ENCODE measurements at regions not wholly inside any gene's neighbourhood (a gene's known extent, or its start where the extent isn't known, plus 50 kb on each side); places are given as distances from the start of the nearest gene placed in this dataset.

DNA sequence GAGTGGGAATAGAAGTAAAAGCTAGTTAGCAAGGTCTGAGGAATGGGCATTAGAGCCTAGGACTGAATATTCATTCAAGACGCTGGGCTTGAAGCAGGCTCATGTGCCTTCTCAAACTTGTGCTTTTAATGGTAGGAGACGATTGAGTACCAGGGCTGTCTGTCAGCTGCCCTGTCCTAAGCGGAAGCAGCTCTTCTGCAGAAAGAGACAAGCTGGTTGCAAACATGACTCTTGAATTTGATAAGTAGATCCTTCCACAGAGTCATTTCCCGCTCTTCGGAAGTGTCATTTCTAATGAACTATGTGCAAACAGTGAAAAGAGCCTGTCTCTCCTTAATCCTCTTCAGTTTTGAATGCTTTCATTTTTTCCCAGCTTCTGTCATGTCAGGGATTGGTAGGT lies 176.4 kb downstream of the TFAP2B start:
- H3K4me3 ChIP-seq (ENCODE audit: low read length): no peak overlapping the region
- no peaks in the 10 kb centered on the region for H3K9me3 ChIP-seq (ENCODE audit: low read length)
- no peaks in the 10 kb centered on the region for H3K36me3 ChIP-seq (ENCODE audit: insufficient read depth, low read length)
- no peak overlapping the region for H3K4me2 ChIP-seq (ENCODE audit: low read length)
- no peaks in the 10 kb centered on the region for H3K27me3 ChIP-seq (ENCODE audit: insufficient read depth, low read depth, low read length)
- H3F3A ChIP-seq (ENCODE audit: insufficient read depth, low read length, poor library complexity, severe bottlenecking): no peaks in the 10 kb centered on the region
- no peak overlapping the region for H2AFZ ChIP-seq (ENCODE audit: low read depth, low read length)
- no peak overlapping the region for H3K9ac ChIP-seq (ENCODE audit: low read length)
- no peak overlapping the region for H3K27ac ChIP-seq (ENCODE audit: low read length)
- TF ChIP-seq, protein P1, sequence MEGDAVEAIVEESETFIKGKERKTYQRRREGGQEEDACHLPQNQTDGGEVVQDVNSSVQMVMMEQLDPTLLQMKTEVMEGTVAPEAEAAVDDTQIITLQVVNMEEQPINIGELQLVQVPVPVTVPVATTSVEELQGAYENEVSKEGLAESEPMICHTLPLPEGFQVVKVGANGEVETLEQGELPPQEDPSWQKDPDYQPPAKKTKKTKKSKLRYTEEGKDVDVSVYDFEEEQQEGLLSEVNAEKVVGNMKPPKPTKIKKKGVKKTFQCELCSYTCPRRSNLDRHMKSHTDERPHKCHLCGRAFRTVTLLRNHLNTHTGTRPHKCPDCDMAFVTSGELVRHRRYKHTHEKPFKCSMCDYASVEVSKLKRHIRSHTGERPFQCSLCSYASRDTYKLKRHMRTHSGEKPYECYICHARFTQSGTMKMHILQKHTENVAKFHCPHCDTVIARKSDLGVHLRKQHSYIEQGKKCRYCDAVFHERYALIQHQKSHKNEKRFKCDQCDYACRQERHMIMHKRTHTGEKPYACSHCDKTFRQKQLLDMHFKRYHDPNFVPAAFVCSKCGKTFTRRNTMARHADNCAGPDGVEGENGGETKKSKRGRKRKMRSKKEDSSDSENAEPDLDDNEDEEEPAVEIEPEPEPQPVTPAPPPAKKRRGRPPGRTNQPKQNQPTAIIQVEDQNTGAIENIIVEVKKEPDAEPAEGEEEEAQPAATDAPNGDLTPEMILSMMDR (IDR thresholded peaks at IDR 0.05; ENCODE audit: poor library complexity, severe bottlenecking): no peak
- TF ChIP-seq TAF1 (IDR thresholded peaks at IDR 0.05; ENCODE audit: low read depth) (no peak), EP300 (conservative IDR thresholded peaks at IDR 0.05; ENCODE audit: poor library complexity, severe bottlenecking) (no peak), MXI1 (conservative IDR thresholded peaks at IDR 0.05; ENCODE audit: poor library complexity, severe bottlenecking) (no peak), EZH2 (IDR thresholded peaks at IDR 0.05; ENCODE audit: borderline replicate concordance, insufficient read depth, low read length, poor library complexity, severe bottlenecking) (no peak), REST (IDR thresholded peaks at IDR 0.05; ENCODE audit: borderline replicate concordance) (no peak), RAD21 (conservative IDR thresholded peaks at IDR 0.05) (no peak), SMC3 (conservative IDR thresholded peaks at IDR 0.05; ENCODE audit: poor library complexity) (no peak), POLR2AphosphoS5 (IDR thresholded peaks at IDR 0.05) (no peak)
- no peaks in the 10 kb centered on the region for H3K79me2 ChIP-seq (replicated peaks; ENCODE audit: insufficient read depth, low read length)
- H4K20me1 ChIP-seq (ENCODE audit: insufficient read depth): no peaks in the 10 kb centered on the region
- H3K9me2 ChIP-seq (ENCODE audit: insufficient read depth, low read length): no peaks in the 10 kb centered on the region

DNA sequence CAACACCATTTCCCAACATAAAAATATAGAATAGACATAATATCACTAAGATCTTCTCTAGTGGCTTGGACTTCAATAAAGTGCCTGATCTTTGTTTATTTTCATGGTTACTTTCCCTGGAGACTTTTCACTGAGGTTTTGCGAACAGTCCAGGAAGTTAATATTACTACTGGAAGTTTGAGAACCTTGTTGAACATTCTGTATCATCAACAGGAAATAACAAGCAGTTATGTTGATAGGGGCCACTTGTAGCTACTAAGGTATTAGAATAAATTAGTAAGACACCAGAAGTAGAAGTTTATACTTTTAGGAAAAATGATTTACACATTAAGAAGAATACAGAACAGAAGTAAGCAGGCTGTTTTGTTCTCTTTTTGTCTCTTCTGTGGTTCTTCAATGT lies 180.2 kb downstream of the TFAP2B start:
- Histone ChIP-seq H3K27ac (ENCODE audit: low read length) (no peak overlapping the region), H3F3A (ENCODE audit: insufficient read depth, low read length, poor library complexity, severe bottlenecking) (no peaks in the 10 kb centered on the region), H3K9me3 (ENCODE audit: low read length) (no peaks in the 10 kb centered on the region), H3K9ac (ENCODE audit: low read length) (no peak overlapping the region), H3K27me3 (ENCODE audit: insufficient read depth, low read depth, low read length) (no peaks in the 10 kb centered on the region), H3K4me3 (ENCODE audit: low read length) (no peak overlapping the region), H3K36me3 (ENCODE audit: insufficient read depth, low read length) (no peaks in the 10 kb centered on the region), H2AFZ (ENCODE audit: low read depth, low read length) (no peak overlapping the region), H3K79me2 (replicated peaks; ENCODE audit: insufficient read depth, low read length) (no peaks in the 10 kb centered on the region), H4K20me1 (ENCODE audit: insufficient read depth) (no peaks in the 10 kb centered on the region), H3K4me2 (ENCODE audit: low read length) (no peak overlapping the region), H3K9me2 (ENCODE audit: insufficient read depth, low read length) (no peaks in the 10 kb centered on the region)
- TF ChIP-seq REST (IDR thresholded peaks at IDR 0.05; ENCODE audit: borderline replicate concordance): no peak
- no peak for TF ChIP-seq MXI1 (conservative IDR thresholded peaks at IDR 0.05; ENCODE audit: poor library complexity, severe bottlenecking)

Data from neural cell (in vitro differentiated cells).